ENCODE measurements at regions not wholly inside any gene's neighbourhood (a gene's known extent, or its start where the extent isn't known, plus 50 kb on each side); places are given as distances from the start of the nearest gene placed in this dataset.
"Not testable (repeated sequence)": the region's sequence is repeated elsewhere in the genome, so short reads cannot be mapped to it uniquely, and the experiment has no call there.

DNA sequence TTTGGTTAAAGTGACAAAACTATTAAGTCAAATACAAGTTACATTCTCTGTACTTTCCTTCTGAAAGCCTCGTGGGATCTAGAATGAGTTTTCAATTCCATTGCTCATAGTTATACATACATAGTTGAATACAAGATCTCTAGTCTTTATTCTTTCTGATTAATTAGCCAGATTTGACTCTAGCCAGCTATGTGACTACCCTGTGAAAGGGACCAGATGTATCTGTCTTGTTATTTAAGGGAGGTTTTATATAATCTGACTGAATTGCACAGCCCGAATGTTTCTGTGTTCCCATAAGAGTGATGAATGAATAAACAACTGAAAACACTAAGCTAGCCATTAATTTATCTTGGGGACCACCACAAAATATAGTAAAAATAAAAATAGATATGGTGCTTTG is 166.7 kb downstream of the TMEM167A start:
- DNase-seq (ENCODE audit: extremely low read depth in 1 of 11, low read depth in 9 of 11, low spot score in 4 of 11): peak in 1 of 11 donors; percentile 41

- no peak for DNase-seq (ENCODE audit: extremely low read depth in 1 of 11, low read depth in 9 of 11, low spot score in 4 of 11)
These were observed 167.4 kb downstream of the TMEM167A start for GRCh38 chr5:82909771-82910170.

DNA sequence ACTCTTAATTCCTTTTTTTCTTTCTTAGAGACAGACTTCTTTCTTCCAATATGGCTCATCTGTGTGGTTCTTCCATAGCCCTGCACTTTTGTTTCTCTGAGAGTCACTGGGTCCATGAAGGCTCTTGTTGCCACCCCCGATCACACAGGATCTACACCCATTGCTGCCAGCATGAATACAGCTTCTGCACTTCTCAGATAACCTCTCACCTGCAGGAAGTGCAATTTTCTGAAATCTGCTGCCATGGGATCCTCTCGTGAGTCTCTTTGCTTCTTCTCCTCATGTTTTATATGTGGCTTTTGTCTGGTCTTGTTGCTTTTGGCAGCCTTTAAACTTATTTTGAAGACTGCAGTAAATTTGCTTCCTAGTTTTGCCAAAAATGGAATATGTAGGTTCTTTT is 171.2 kb downstream of the TMEM167A start:
- no peak for DNase-seq (ENCODE audit: extremely low read depth in 1 of 11, low read depth in 9 of 11, low spot score in 4 of 11)

GRCh38 chr5:82901281-82901888 is 175.8 kb downstream of the TMEM167A start:
- no peak for DNase-seq (ENCODE audit: extremely low read depth in 1 of 11, low read depth in 9 of 11, low spot score in 4 of 11)

DNA sequence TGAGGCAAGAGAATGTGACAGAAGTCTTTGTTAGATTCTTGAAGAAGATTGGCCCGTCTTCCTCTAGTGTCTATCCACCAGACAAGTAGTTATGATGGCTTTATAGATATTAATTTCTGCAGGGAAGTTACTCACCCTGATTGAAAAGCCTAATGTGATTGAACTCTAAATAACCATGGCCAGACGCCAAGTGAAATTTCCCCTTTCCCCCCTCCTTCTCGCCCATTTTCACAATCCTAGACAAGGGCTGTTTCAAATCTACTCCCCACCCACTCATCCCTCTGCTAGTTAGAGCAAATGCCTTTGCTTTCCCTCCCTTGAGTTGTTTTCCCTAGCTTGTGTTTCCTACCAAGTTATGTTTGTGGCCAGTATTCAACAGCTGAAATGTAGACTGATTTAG is 182.5 kb downstream of the TMEM167A start:
- DNase-seq (ENCODE audit: extremely low read depth in 1 of 11, low read depth in 9 of 11, low spot score in 4 of 11): peak in 2 of 11 donors; percentile 27 to 40

- no peak for DNase-seq (ENCODE audit: extremely low read depth in 1 of 11, low read depth in 9 of 11, low spot score in 4 of 11)
These were observed 188.1 kb downstream of the TMEM167A start for GRCh38 chr5:82889088-82889487.

GRCh38 chr5:82886911-82887310 is 190.3 kb downstream of the TMEM167A start:
- DNase-seq (ENCODE audit: extremely low read depth in 1 of 11, low read depth in 9 of 11, low spot score in 4 of 11): no peak

DNA sequence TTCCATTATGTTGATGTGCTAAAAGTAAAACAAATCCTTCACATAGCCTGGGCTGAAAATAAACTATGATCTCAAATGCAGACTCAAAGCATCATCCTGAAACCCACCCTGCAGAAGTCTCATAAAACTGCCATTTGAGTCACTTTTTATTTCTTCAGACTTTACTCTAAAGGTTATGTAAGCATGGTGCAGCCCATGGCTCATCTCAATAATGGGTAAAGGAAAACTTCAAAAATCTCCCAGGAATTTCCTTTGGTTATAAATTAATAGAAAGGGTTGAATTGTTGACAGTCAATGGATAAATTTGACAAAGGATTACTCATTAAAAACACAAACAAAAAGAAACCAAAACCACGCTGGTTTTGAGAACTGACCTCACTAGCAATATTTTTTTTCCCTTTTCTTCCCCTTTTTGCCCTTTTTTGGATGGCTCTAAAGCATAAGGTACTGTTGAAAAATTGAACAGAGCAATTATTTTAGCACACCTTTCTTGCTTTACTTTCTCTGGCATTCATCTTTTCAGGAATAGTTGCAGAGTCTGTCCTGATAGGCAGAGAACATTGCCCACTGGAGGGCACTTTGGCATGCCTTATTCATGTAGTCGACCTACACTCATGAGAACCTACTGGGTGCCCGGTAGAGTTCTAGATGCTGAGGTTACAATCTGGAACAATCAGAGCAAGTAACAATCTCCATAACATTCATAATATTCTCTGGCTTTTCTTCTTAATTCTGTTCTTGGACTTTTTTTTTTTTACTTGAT is 191.4 kb downstream of the TMEM167A start:
- peak in 9 of 11 donors; percentile 22 to 75 (median 51) for DNase-seq (ENCODE audit: extremely low read depth in 1 of 11, low read depth in 9 of 11, low spot score in 4 of 11)

GRCh38 chr5:82884821-82885471 is 192.2 kb downstream of the TMEM167A start:
- DNase-seq (ENCODE audit: extremely low read depth in 1 of 11, low read depth in 9 of 11, low spot score in 4 of 11): no peak

GRCh38 chr5:82882316-82882715 is 194.9 kb downstream of the TMEM167A start:
- no peak for DNase-seq (ENCODE audit: extremely low read depth in 1 of 11, low read depth in 9 of 11, low spot score in 4 of 11)

GRCh38 chr5:82881571-82882174 is 195.5 kb downstream of the TMEM167A start:
- DNase-seq (ENCODE audit: extremely low read depth in 1 of 11, low read depth in 9 of 11, low spot score in 4 of 11): no peak

GRCh38 chr5:82879089-82879488 is 198.1 kb downstream of the TMEM167A start:
- no peak for DNase-seq (ENCODE audit: extremely low read depth in 1 of 11, low read depth in 9 of 11, low spot score in 4 of 11)

GRCh38 chr5:82873452-82873851 is 203.7 kb downstream of the TMEM167A start:
- DNase-seq (ENCODE audit: extremely low read depth in 1 of 11, low read depth in 9 of 11, low spot score in 4 of 11): no peak

DNA sequence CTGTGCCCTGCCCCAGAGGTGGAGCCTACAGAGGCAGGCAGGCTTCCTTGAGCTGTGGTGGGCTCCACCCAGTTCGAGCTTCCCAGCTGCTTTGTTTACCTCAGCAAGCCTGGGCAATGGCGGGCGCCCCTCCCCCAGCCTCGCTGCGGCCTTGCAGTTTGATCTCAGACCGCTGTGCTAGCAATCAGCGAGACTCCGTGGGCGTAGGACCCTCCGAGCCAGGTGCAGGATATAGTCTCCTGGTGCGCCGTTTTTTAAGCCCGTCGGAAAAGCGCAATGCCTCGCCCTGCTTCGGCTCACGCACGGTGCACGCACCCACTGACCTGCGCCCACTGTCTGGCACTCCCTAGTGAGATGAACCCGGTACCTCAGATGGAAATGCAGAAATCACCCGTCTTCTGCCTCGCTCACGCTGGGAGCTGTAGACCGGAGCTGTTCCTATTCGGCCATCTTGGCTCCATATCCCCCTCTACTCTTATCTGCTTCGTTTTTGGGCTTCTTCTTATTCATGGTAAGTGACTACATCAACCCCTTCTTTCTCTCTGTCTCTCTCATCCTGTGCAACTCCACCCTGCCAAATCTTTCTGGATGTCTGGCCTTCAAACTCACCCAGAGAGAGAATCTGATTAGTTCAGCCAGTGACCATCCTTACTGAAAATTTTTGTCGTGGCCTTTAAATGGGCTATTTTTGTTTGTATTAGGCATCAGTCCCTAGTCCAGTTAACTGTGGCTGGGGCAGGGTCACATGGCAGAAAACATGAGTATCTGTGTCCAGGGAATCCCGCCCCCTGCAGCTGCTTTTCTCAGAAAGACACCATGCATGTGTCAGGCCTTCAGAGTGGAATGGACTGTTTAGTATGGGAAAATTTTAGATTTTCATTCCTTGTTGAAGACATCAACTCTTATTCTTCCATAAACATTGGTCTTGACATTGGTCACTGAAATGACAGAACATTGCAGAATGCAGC is 204.6 kb downstream of the TMEM167A start:
- not testable (repeated sequence) for DNase-seq (ENCODE audit: extremely low read depth in 1 of 11, low read depth in 9 of 11, low spot score in 4 of 11)

DNA sequence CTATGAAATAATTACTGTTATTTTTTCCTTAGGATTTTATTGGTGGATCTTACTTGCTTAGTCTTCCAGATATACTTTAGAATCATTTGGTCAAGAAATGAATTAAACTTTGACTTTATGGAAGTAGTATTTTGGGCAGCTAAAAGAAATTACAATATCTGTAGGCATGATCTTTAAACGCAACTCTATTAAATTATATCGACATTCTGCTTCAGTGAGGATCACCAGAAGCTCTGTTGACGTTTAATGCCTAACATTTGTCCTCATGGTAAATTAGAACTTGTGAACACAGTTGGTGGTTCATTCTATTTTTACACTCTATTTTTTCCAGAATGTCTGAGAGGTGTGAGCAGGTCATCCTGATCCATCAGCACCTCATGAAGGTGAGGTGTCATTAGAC is 211.6 kb downstream of the TMEM167A start:
- no peak for DNase-seq (ENCODE audit: extremely low read depth in 1 of 11, low read depth in 9 of 11, low spot score in 4 of 11)

- no peak for DNase-seq (ENCODE audit: extremely low read depth in 1 of 11, low read depth in 9 of 11, low spot score in 4 of 11)
These were observed 213.9 kb downstream of the TMEM167A start for GRCh38 chr5:82863266-82863665.

DNA sequence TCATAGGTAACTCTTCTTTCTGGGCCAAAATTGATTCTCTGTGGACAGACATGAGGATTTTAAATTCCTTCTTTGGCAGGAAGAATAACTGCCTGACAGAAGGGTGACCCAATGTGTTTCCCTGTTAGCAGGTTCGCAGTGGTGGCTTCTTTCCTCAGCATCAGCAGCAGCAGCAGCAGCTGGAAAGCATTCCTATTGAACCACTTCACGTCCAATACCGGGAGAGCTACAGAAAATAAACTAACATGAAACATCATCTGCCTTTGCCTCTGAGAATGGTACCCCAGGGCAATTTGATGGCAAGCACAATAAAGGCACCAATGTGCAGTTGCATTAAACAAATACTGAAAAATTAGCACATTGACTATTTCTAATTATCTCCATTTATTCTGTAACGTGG is 214.5 kb downstream of the TMEM167A start:
- DNase-seq (ENCODE audit: extremely low read depth in 1 of 11, low read depth in 9 of 11, low spot score in 4 of 11): no peak

DNA sequence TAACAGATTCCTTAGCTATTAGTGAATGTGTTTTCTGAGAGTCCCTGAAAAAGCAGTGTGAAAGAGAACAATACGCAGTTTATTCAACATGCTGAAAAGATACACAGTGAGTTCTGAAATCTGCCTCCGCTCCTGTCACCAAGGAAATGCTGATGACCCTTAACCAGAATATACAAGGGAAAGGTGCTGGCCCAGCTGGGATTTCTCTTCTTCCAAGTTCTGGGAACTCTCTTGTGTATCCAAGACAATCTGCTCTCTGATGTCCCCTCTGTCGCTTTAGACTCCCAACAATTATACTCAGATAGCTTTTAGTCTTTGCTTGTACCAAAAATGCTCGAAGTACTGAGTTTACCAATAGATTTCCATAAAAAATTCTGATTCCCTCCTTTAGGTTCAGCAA is 214.9 kb downstream of the TMEM167A start:
- DNase-seq (ENCODE audit: extremely low read depth in 1 of 11, low read depth in 9 of 11, low spot score in 4 of 11): no peak

GRCh38 chr5:82861701-82862100 is 215.5 kb downstream of the TMEM167A start:
- no peak for DNase-seq (ENCODE audit: extremely low read depth in 1 of 11, low read depth in 9 of 11, low spot score in 4 of 11)
